ENCODE measurements at regions not wholly inside any gene's neighbourhood (a gene's known extent, or its start where the extent isn't known, plus 50 kb on each side); places are given as distances from the start of the nearest gene placed in this dataset.
"Not testable (repeated sequence)": the region's sequence is repeated elsewhere in the genome, so short reads cannot be mapped to it uniquely, and the experiment has no call there.

- no peaks in the 10 kb centered on the region for H3K9me3 Mint-ChIP-seq
- peaks cover 34% of the 10 kb centered on the region for H3K4me1 Mint-ChIP-seq (ENCODE audit: low read depth)
- H3K27me3 Mint-ChIP-seq = no peaks in the 10 kb centered on the region
- ChIA-PET CTCF (interaction anchor here (0.7 to 1.2 kb wide), 4 partner anchors 10 to 294 kb away, joined by 3 read pairs; no protein-coding TSS in a partner anchor), POLR2A (interaction anchor here (0.9 kb wide), 1 partner anchor 91 kb away, joined by 3 read pairs; no protein-coding TSS in a partner anchor)
- TF ChIP-seq CTCF (IDR thresholded peaks at IDR 0.05) = no peak
- no peak overlapping the region for H3K27ac Mint-ChIP-seq
- DNase-seq (no peak), ATAC-seq (no peak)
- intact Hi-C loops (cut with micrococcal nuclease) = no loop called here
- no peak overlapping the region for H3K4me3 Mint-ChIP-seq
- H3K36me3 Mint-ChIP-seq (ENCODE audit: low read depth) = no peaks in the 10 kb centered on the region
These were observed 51.9 kb upstream of the ZNF217 start for GRCh38 chr20:53645582-53645897.

- H3K27ac Mint-ChIP-seq; intact Hi-C loops (cut with micrococcal nuclease); H3K36me3 Mint-ChIP-seq (ENCODE audit: low read depth); H3K4me3 Mint-ChIP-seq; DNase-seq; H3K27me3 Mint-ChIP-seq; H3K9me3 Mint-ChIP-seq; ATAC-seq: not testable (repeated sequence)
- POLR2A ChIA-PET = interaction anchor here (0.7 to 1.7 kb wide), 3 partner anchors 61 to 74 kb away, joined by 3 to 6 read pairs (median 3); no protein-coding TSS in a partner anchor
- peaks cover 35% of the 10 kb centered on the region for H3K4me1 Mint-ChIP-seq (ENCODE audit: low read depth)
- CTCF ChIA-PET = interaction anchor here (1.0 to 1.4 kb wide), 2 partner anchors 9 to 117 kb away, joined by 3 read pairs; no protein-coding TSS in a partner anchor
These were observed 50.5 kb upstream of the ZNF217 start for GRCh38 chr20:53644108-53644507.

Data from activated CD8-positive, alpha-beta T cell treated with anti-CD3 and anti-CD28 coated beads for 36 hours (primary cell).